NCI-H187 (cell line): ENCODE measurements at regions not wholly inside any gene's neighbourhood (a gene's known extent, or its start where the extent isn't known, plus 50 kb on each side); places are given as distances from the start of the nearest gene placed in this dataset.
"Not testable (repeated sequence)": the region's sequence is repeated elsewhere in the genome, so short reads cannot be mapped to it uniquely, and the experiment has no call there.

Source experiments
- DNase-seq, 2 experiments: peaks; one replicate each; lab custom pipeline; 2025; lab: John Stamatoyannopoulos, UW

- no peak for DNase-seq
Observed at GRCh38 chr9:86575825-86576525, 221.8 kb upstream of the TUT7 start.

GRCh38 chr9:86575137-86575536 lies 220.9 kb upstream of the TUT7 start:
- DNase-seq, result no peak

- no peak for DNase-seq
Observed at GRCh38 chr9:86573886-86574285, 219.7 kb upstream of the TUT7 start.

GRCh38 chr9:86572904-86573303 lies 218.7 kb upstream of the TUT7 start:
- DNase-seq, result no peak

GRCh38 chr9:86565603-86566002 lies 211.4 kb upstream of the TUT7 start:
- DNase-seq, result not testable (repeated sequence)

- DNase-seq, result no peak
Observed at GRCh38 chr9:86563936-86564335, 209.7 kb upstream of the TUT7 start.

GRCh38 chr9:86563350-86563749 lies 209.1 kb upstream of the TUT7 start:
- DNase-seq, result no peak

- no peak for DNase-seq
Observed at GRCh38 chr9:86562691-86563090, 208.5 kb upstream of the TUT7 start.

- DNase-seq, result no peak
Observed at GRCh38 chr9:86557918-86558317, 203.7 kb upstream of the TUT7 start.

- DNase-seq, result no peak
Observed at GRCh38 chr9:86557063-86557766, 203.0 kb upstream of the TUT7 start.

GRCh38 chr9:86555661-86556060 lies 201.5 kb upstream of the TUT7 start:
- no peak for DNase-seq

- DNase-seq, result no peak
Observed at GRCh38 chr9:86550401-86550800, 196.2 kb upstream of the TUT7 start.

GRCh38 chr9:86549920-86550319 lies 195.7 kb upstream of the TUT7 start:
- DNase-seq, result no peak

- no peak for DNase-seq
Observed at GRCh38 chr9:86549401-86549811, 195.2 kb upstream of the TUT7 start.

- no peak for DNase-seq
Observed at GRCh38 chr9:86548220-86548619, 194.0 kb upstream of the TUT7 start.

- no peak for DNase-seq
Observed at GRCh38 chr9:86547571-86547970, 193.4 kb upstream of the TUT7 start.

GRCh38 chr9:86546712-86547111 lies 192.5 kb upstream of the TUT7 start:
- no peak for DNase-seq

- no peak for DNase-seq
Observed at GRCh38 chr9:86545090-86545489, 190.9 kb upstream of the TUT7 start.

GRCh38 chr9:86541014-86541570 lies 186.9 kb upstream of the TUT7 start:
- DNase-seq, result no peak

- DNase-seq, result no peak
Observed at GRCh38 chr9:86535406-86535915, 181.3 kb upstream of the TUT7 start.

- DNase-seq, result no peak
Observed at GRCh38 chr9:86534572-86535258, 180.5 kb upstream of the TUT7 start.

GRCh38 chr9:86531971-86532640 lies 177.9 kb upstream of the TUT7 start:
- no peak for DNase-seq
